ENCODE measurements at regions not wholly inside any gene's neighbourhood (a gene's known extent, or its start where the extent isn't known, plus 50 kb on each side); places are given as distances from the start of the nearest gene placed in this dataset.
A peak's percentile ranks its signal among the peaks of the same experiment; 100 is the strongest.

GRCh38 chr1:116288201-116288598, 84.8 kb upstream of the ATP1A1 start:
- Histone ChIP-seq H3K9ac (ENCODE audit: low read length) (no peak overlapping the region), H3K27ac (ENCODE audit: low read length) (peak overlapping the region; percentile 25; the same call in 1 of the 2 replicates), H2AFZ (ENCODE audit: low read length) (no peak overlapping the region), H3K4me3 (ENCODE audit: low read length) (no peak overlapping the region), H3F3A (ENCODE audit: insufficient read depth, low read length) (no peaks in the 10 kb centered on the region), H3K27me3 (replicated peaks; ENCODE audit: insufficient read depth, low read length) (no peaks in the 10 kb centered on the region), H3K9me3 (replicated peaks; ENCODE audit: insufficient read depth, low read length) (no peaks in the 10 kb centered on the region), H3K4me1 (ENCODE audit: low read length) (no peaks in the 10 kb centered on the region), H4K20me1 (ENCODE audit: insufficient read depth, low read length) (no peaks in the 10 kb centered on the region), H3K36me3 (replicated peaks; ENCODE audit: insufficient read depth, low read length) (no peaks in the 10 kb centered on the region), H3K79me2 (ENCODE audit: low read length) (no peaks in the 10 kb centered on the region), H3K4me2 (ENCODE audit: low read depth, low read length) (no peak overlapping the region), H3K9me2 (replicated peaks; ENCODE audit: insufficient read depth, low read length) (no peaks in the 10 kb centered on the region)
- TF ChIP-seq EZH2 (optimal IDR thresholded peaks at IDR 0.05; ENCODE audit: low read depth, low read length) (no peak), EZH2phosphoT487 (IDR thresholded peaks at IDR 0.05; ENCODE audit: low read length) (no peak), CTCF (IDR thresholded peaks at IDR 0.05; ENCODE audit: low read length) (no peak)
- DNase-seq: peak; percentile 16

GRCh38 chr1:116289193-116289592, 83.9 kb upstream of the ATP1A1 start:
- H3K9me2 ChIP-seq (replicated peaks; ENCODE audit: insufficient read depth, low read length): no peaks in the 10 kb centered on the region
- H3K9ac ChIP-seq (ENCODE audit: low read length): no peak overlapping the region
- no peak for TF ChIP-seq CTCF (IDR thresholded peaks at IDR 0.05; ENCODE audit: low read length)
- no peak for TF ChIP-seq EZH2phosphoT487 (IDR thresholded peaks at IDR 0.05; ENCODE audit: low read length)
- no peak for TF ChIP-seq EZH2 (optimal IDR thresholded peaks at IDR 0.05; ENCODE audit: low read depth, low read length)
- no peak overlapping the region for H2AFZ ChIP-seq (ENCODE audit: low read length)
- no peaks in the 10 kb centered on the region for H3K27me3 ChIP-seq (replicated peaks; ENCODE audit: insufficient read depth, low read length)
- H3K9me3 ChIP-seq (replicated peaks; ENCODE audit: insufficient read depth, low read length): no peaks in the 10 kb centered on the region
- H3K4me1 ChIP-seq (ENCODE audit: low read length): no peaks in the 10 kb centered on the region
- H3K79me2 ChIP-seq (ENCODE audit: low read length): no peaks in the 10 kb centered on the region
- no peak for DNase-seq
- no peaks in the 10 kb centered on the region for H3K36me3 ChIP-seq (replicated peaks; ENCODE audit: insufficient read depth, low read length)
- no peak overlapping the region for H3K27ac ChIP-seq (ENCODE audit: low read length)
- no peaks in the 10 kb centered on the region for H4K20me1 ChIP-seq (ENCODE audit: insufficient read depth, low read length)
- H3K4me3 ChIP-seq (ENCODE audit: low read length): no peak overlapping the region
- no peak overlapping the region for H3K4me2 ChIP-seq (ENCODE audit: low read depth, low read length)
- no peaks in the 10 kb centered on the region for H3F3A ChIP-seq (ENCODE audit: insufficient read depth, low read length)

- Histone ChIP-seq H3K36me3 (replicated peaks; ENCODE audit: insufficient read depth, low read length) (no peaks in the 10 kb centered on the region), H3K9ac (ENCODE audit: low read length) (no peak overlapping the region), H3K27me3 (replicated peaks; ENCODE audit: insufficient read depth, low read length) (no peaks in the 10 kb centered on the region), H3K79me2 (ENCODE audit: low read length) (no peaks in the 10 kb centered on the region), H3F3A (ENCODE audit: insufficient read depth, low read length) (no peaks in the 10 kb centered on the region), H3K9me3 (replicated peaks; ENCODE audit: insufficient read depth, low read length) (no peaks in the 10 kb centered on the region), H4K20me1 (ENCODE audit: insufficient read depth, low read length) (no peaks in the 10 kb centered on the region), H3K27ac (ENCODE audit: low read length) (no peak overlapping the region), H2AFZ (ENCODE audit: low read length) (no peak overlapping the region), H3K4me3 (ENCODE audit: low read length) (no peak overlapping the region), H3K9me2 (replicated peaks; ENCODE audit: insufficient read depth, low read length) (no peaks in the 10 kb centered on the region), H3K4me1 (ENCODE audit: low read length) (no peaks in the 10 kb centered on the region), H3K4me2 (ENCODE audit: low read depth, low read length) (no peak overlapping the region)
- TF ChIP-seq EZH2phosphoT487 (IDR thresholded peaks at IDR 0.05; ENCODE audit: low read length): no peak
- TF ChIP-seq CTCF (IDR thresholded peaks at IDR 0.05; ENCODE audit: low read length): no peak
- no peak for TF ChIP-seq EZH2 (optimal IDR thresholded peaks at IDR 0.05; ENCODE audit: low read depth, low read length)
- no peak for DNase-seq
These were observed 82.8 kb upstream of the ATP1A1 start for GRCh38 chr1:116290085-116290705.
